Upper lobe of left lung (tissue), 4 donors: ENCODE measurements at regions not wholly inside any gene's neighbourhood (a gene's known extent, or its start where the extent isn't known, plus 50 kb on each side); places are given as distances from the start of the nearest gene placed in this dataset.
"Not testable (repeated sequence)": the region's sequence is repeated elsewhere in the genome, so short reads cannot be mapped to it uniquely, and the experiment has no call there.

Experiments
- EP300 ChIP-seq, 4 donors: sonication (generic); formaldehyde crosslinking; IDR thresholded peaks; one replicate each; pipeline ENCODE4 v1.5.1; 2017; ENCODE audit warnings: antibody characterized with exemption in 4 of 4, control low read depth in 2 of 4
- POLR2A ChIP-seq, 4 donors: fragments of 450-650 bp; IDR thresholded peaks; one replicate each; pipeline ENCODE4 v1.5.1; 2016 to 2017; ENCODE audit warnings: antibody characterized with exemption in 4 of 4, mild to moderate bottlenecking in 2 of 4
- TF ChIP-seq, protein P1 (sequence below), 6 experiments: fragments of 450-650 bp in 4 of 6; fragments of 200-600 bp in 2 of 6; sonication (generic) in 2 of 6; IDR thresholded peaks; one replicate each; pipeline ENCODE4 v1.5.1; 2016 to 2019; ENCODE audit warnings: antibody characterized with exemption in 6 of 6

GRCh38 chr2:95725191-95725590 lies 133.4 kb downstream of the TRIM43 start:
- TF ChIP-seq, protein P1, sequence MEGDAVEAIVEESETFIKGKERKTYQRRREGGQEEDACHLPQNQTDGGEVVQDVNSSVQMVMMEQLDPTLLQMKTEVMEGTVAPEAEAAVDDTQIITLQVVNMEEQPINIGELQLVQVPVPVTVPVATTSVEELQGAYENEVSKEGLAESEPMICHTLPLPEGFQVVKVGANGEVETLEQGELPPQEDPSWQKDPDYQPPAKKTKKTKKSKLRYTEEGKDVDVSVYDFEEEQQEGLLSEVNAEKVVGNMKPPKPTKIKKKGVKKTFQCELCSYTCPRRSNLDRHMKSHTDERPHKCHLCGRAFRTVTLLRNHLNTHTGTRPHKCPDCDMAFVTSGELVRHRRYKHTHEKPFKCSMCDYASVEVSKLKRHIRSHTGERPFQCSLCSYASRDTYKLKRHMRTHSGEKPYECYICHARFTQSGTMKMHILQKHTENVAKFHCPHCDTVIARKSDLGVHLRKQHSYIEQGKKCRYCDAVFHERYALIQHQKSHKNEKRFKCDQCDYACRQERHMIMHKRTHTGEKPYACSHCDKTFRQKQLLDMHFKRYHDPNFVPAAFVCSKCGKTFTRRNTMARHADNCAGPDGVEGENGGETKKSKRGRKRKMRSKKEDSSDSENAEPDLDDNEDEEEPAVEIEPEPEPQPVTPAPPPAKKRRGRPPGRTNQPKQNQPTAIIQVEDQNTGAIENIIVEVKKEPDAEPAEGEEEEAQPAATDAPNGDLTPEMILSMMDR (IDR thresholded peaks at IDR 0.05) = not testable (repeated sequence)
- not testable (repeated sequence) for TF ChIP-seq POLR2A, EP300 (IDR thresholded peaks at IDR 0.05)
